GM12878 (cell line): ENCODE measurements at regions not wholly inside any gene's neighbourhood (a gene's known extent, or its start where the extent isn't known, plus 50 kb on each side); places are given as distances from the start of the nearest gene placed in this dataset.

ENCODE experiments used
- ATAC-seq: fragments of 200-7000 bp; cut with Tn5 transposase; 3 replicates; pipeline ENCODE4 v1.9.1; 2020; ENCODE audit warnings: mild to moderate bottlenecking, moderate library complexity
- BruUV-seq: library from RNA; stranded (reverse); fragments of 400-500 nt; replicated peaks from 2 replicates; lab custom pipeline; 2021; lab: Mats Ljungman, UMichigan
- CTCF ChIA-PET: fragments of 300-600 bp; sonication (Branson Sonifier 250); formaldehyde crosslinking; extraction: SDS; loops from one replicate; lab custom pipeline; 2021; ENCODE audit warnings: inconsistent platforms; lab: Yijun Ruan, JAX
- POLR2A ChIA-PET: fragments of 350-600 bp; formaldehyde crosslinking; extraction: SDS; loops from one replicate; lab custom pipeline; 2021; ENCODE audit warnings: inconsistent platforms; lab: Charles Lee
- RAD21 ChIA-PET: fragments of 300-600 bp; sonication (Branson Sonifier 250); formaldehyde crosslinking; loops from one replicate; lab custom pipeline; 2023; ENCODE audit warnings: antibody characterized with exemption; ENCODE audit not compliant: unreplicated experiment; lab: Charles Lee
- SMC1A ChIA-PET: fragments of 300-600 bp; sonication (Branson Sonifier 250); formaldehyde crosslinking; loops from one replicate; lab custom pipeline; 2023; ENCODE audit not compliant: unreplicated experiment, uncharacterized antibody; lab: Charles Lee
- DNase-seq: peaks from one replicate; pipeline ENCODE4 v3.0.0-alpha.2; 2011; ENCODE audit warnings: low read depth, low spot score
- FAIRE-seq: peaks from 3 replicates; lab custom pipeline; 2011; peaks lifted over from hg19 to GRCh38; lab: Jason Lieb, UNC
- H2AFZ ChIP-seq: 2 replicates; pipeline ENCODE4 v1.6.0; 2011; ENCODE audit warnings: low read depth, low read length, control low read depth; ENCODE audit not compliant: control insufficient read depth
- H3K27ac ChIP-seq: 2 replicates; pipeline ENCODE4 v1.5.1; 2011; ENCODE audit warnings: control low read depth; ENCODE audit not compliant: control insufficient read depth, insufficient read depth
- H3K27me3 ChIP-seq, 2 experiments: replicated peaks in 1 of 2; 2 replicates each; pipeline versions ENCODE4 v1.6.0 to v1.6.1; 2011; ENCODE audit warnings: low read length in 1 of 2; ENCODE audit not compliant: control insufficient read depth in 2 of 2, insufficient read depth in 2 of 2
- H3K36me3 ChIP-seq, 2 experiments: 2 replicates each; pipeline ENCODE4 v1.5.1; 2011; ENCODE audit warnings: low read length in 1 of 2; ENCODE audit not compliant: control insufficient read depth in 2 of 2, insufficient read depth in 2 of 2
- H3K4me1 ChIP-seq: 2 replicates; pipeline ENCODE4 v1.6.1; 2011; ENCODE audit warnings: mild to moderate bottlenecking, low read length, moderate library complexity, mixed read lengths; ENCODE audit not compliant: control insufficient read depth, insufficient read depth
- H3K4me2 ChIP-seq: 2 replicates; pipeline ENCODE4 v1.6.0; 2011; ENCODE audit warnings: control low read depth; ENCODE audit not compliant: control insufficient read depth, insufficient read depth
- H3K4me3 ChIP-seq: fragments of 200-600 bp; sonication (generic); 2 replicates; pipeline ENCODE4 v1.5.1; 2016
- H3K79me2 ChIP-seq: 2 replicates; pipeline ENCODE4 v1.6.0; 2011; ENCODE audit warnings: low read length; ENCODE audit not compliant: control insufficient read depth, insufficient read depth
- H3K9ac ChIP-seq: 2 replicates; pipeline ENCODE4 v1.8.0; 2011; ENCODE audit warnings: low read length, control low read depth, mixed read lengths; ENCODE audit not compliant: control insufficient read depth, insufficient read depth
- H3K9me3 ChIP-seq: replicated peaks from 3 replicates; pipeline ENCODE4 v1.5.1; 2011; ENCODE audit warnings: mild to moderate bottlenecking, low read length; ENCODE audit not compliant: control insufficient read depth, insufficient read depth
- H4K20me1 ChIP-seq: 2 replicates; pipeline ENCODE4 v1.6.0; 2011; ENCODE audit not compliant: control insufficient read depth, insufficient read depth
- EGR1 ChIP-seq, 2 experiments: IDR thresholded peaks; 1 replicate in 1 of 2; 2 replicates in 1 of 2; pipeline ENCODE4 v1.6.1; 2011 to 2012; ENCODE audit warnings: low read depth in 2 of 2, low read length in 2 of 2, borderline replicate concordance in 1 of 2, mild to moderate bottlenecking in 1 of 2, moderate library complexity in 1 of 2
- ESRRA ChIP-seq: IDR thresholded peaks from 2 replicates; pipeline ENCODE4 v1.6.1; 2012; ENCODE audit warnings: mild to moderate bottlenecking, low read length, improper control_type of control experiment
- ETV6 ChIP-seq, 2 experiments: fragments of 450-650 bp in 1 of 2; IDR thresholded peaks in 1 of 2; conservative IDR thresholded peaks in 1 of 2; 2 replicates each; pipeline ENCODE4 v1.6.1; 2014; ENCODE audit warnings: antibody characterized with exemption in 1 of 2, borderline replicate concordance in 1 of 2, low read depth in 1 of 2, mild to moderate bottlenecking in 1 of 2, moderate library complexity in 1 of 2
- KLF5 ChIP-seq: fragments of 450-650 bp; IDR thresholded peaks from 2 replicates; pipeline ENCODE4 v1.6.1; 2014; ENCODE audit warnings: mild to moderate bottlenecking; ENCODE audit not compliant: partially characterized antibody
- LARP7 ChIP-seq: fragments of 450-650 bp; IDR thresholded peaks from 2 replicates; pipeline ENCODE4 v1.6.1; 2017; ENCODE audit warnings: mild to moderate bottlenecking
- MXI1 ChIP-seq: fragments of 150-350 bp; IDR thresholded peaks from 2 replicates; pipeline ENCODE4 v1.6.1; 2011; ENCODE audit warnings: low read depth, mild to moderate bottlenecking, inconsistent platforms, low read length, improper control_type of control experiment
- NFIC ChIP-seq: IDR thresholded peaks from 2 replicates; pipeline ENCODE4 v1.6.1; 2012; ENCODE audit warnings: low read depth, mild to moderate bottlenecking, inconsistent platforms, low read length, moderate library complexity
- SREBF2 ChIP-seq: IDR thresholded peaks from 2 replicates; pipeline ENCODE4 v1.6.1; 2012; ENCODE audit warnings: mild to moderate bottlenecking, low read length
- STAT3 ChIP-seq: IDR thresholded peaks from 2 replicates; pipeline ENCODE4 v1.6.1; 2011; ENCODE audit warnings: low read depth, low read length, improper control_type of control experiment
- WGBS: methylation state at CpG from one replicate; pipeline ENCODE4 v1.1.6; 2016; ENCODE audit warnings: low lambda C conversion rate; ENCODE audit not compliant: insufficient replicate concordance, insufficient coverage; ENCODE audit errors: missing lambda C conversion rate; 5-methylcytosine and 5-hydroxymethylcytosine counted together
- in situ Hi-C: fragments of 300-500 bp; cut with MboI; formaldehyde crosslinking; loops from 9 replicates; pipeline ENCODE4 v1.14.3; 2018; ENCODE audit warnings: mixed read lengths
- intact Hi-C: fragments of 100-400 bp; cut with micrococcal nuclease; formaldehyde crosslinking; loops from one replicate; pipeline ENCODE4 v1.14.2; 2022; ENCODE audit not compliant: unreplicated experiment
- TF ChIP-seq, protein P1 (sequence below): fragments of 450-650 bp; IDR thresholded peaks from 2 replicates; pipeline ENCODE4 v1.6.1; 2016; ENCODE audit warnings: mild to moderate bottlenecking
- TF ChIP-seq, protein P2 (sequence below): fragments of 450-650 bp; IDR thresholded peaks from 2 replicates; pipeline ENCODE4 v1.6.1; 2014; ENCODE audit warnings: mild to moderate bottlenecking
- TF ChIP-seq, protein P3 (sequence below): IDR thresholded peaks from 2 replicates; pipeline ENCODE4 v1.6.1; 2012; ENCODE audit warnings: low read depth, low read length, improper control_type of control experiment
- TF ChIP-seq, protein P4 (sequence below): IDR thresholded peaks from 2 replicates; pipeline ENCODE4 v1.6.1; 2012; ENCODE audit warnings: low read depth, low read length, improper control_type of control experiment

DNA sequence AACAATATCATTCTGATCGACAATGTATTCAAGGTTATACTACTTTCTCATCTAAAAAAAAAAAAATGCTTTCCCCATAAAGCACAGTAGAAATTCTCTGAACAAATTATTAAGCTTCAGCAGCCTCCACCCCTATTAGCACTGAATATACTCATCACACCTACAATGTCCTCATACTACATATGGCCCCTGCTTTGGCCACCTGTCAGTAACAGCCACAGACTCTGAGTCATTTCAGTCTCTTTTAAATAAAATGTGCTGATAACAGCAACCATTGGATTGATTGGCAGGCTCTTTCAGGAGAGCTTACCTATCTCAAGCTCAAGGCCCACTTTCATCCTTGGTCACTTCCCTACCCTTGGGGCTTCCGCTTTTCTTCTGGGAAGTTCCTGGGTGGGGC lies 236.7 kb downstream of the TMX3 start:
- Histone ChIP-seq H3K27me3 (no peaks in the 10 kb centered on the region), H3K9ac (no peak overlapping the region), H4K20me1 (no peaks in the 10 kb centered on the region), H3K4me3 (no peak overlapping the region), H2AFZ (no peak overlapping the region), H3K36me3 (no peaks in the 10 kb centered on the region), H3K27ac (no peak overlapping the region), H3K4me1 (no peaks in the 10 kb centered on the region), H3K9me3 (no peaks in the 10 kb centered on the region), H3K79me2 (no peaks in the 10 kb centered on the region), H3K4me2 (no peak overlapping the region)
- no peak for DNase-seq
- SMC1A ChIA-PET = no interaction called here
- BruUV-seq = no TSS peak
- intact Hi-C loops = no loop called here
- POLR2A ChIA-PET = no interaction called here
- 64% methylated on average over 2 of the region's 2 CpGs for WGBS
- 0 out of 3 replicates have a peak, but pooled peaks have one; percentile 25 for ATAC-seq
- RAD21 ChIA-PET = no interaction called here
- in situ Hi-C loops = no loop called here
- CTCF ChIA-PET = interaction anchor here (1.2 kb wide), 1 partner anchor 9 kb away, joined by 3 read pairs; no protein-coding TSS in a partner anchor
- no peak for FAIRE-seq
- no peak for TF ChIP-seq EGR1 (IDR thresholded peaks at IDR 0.05; ENCODE audit: borderline replicate concordance in 1 of 2, low read depth in 2 of 2, low read length in 2 of 2)
- TF ChIP-seq, protein P1, sequence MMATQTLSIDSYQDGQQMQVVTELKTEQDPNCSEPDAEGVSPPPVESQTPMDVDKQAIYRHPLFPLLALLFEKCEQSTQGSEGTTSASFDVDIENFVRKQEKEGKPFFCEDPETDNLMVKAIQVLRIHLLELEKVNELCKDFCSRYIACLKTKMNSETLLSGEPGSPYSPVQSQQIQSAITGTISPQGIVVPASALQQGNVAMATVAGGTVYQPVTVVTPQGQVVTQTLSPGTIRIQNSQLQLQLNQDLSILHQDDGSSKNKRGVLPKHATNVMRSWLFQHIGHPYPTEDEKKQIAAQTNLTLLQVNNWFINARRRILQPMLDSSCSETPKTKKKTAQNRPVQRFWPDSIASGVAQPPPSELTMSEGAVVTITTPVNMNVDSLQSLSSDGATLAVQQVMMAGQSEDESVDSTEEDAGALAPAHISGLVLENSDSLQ = 0 out of 2 replicates have a peak, but pooled peaks have one; percentile 22
- TF ChIP-seq, all 136 proteins: peak for 1

DNA sequence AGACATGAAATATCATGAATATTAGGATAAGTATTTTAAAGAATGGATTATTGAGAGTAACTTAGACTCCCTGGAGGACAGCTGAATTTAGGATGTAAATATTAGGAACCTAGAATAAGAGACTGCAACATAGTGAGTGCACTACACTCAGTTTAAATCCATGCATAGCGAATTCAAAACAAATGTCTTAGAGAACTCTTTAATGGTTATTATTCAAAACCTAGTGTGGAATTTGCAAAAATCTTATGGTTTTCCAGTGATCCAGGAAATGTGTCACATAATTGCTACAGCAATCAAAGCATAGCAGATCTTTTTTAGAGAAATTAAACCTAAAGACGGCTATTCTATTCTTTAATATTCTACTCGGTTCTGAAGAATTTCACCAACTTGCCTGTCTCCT lies 239.0 kb downstream of the TMX3 start:
- ChIA-PET POLR2A (no interaction called here), CTCF (no interaction called here), RAD21 (no interaction called here), SMC1A (interaction anchor here (1.2 kb wide), 1 partner anchor 173 kb away, joined by 3 read pairs; no protein-coding TSS in a partner anchor)
- Histone ChIP-seq H3K27me3 (no peaks in the 10 kb centered on the region), H4K20me1 (no peaks in the 10 kb centered on the region), H3K36me3 (no peaks in the 10 kb centered on the region), H3K79me2 (no peaks in the 10 kb centered on the region), H2AFZ (no peak overlapping the region), H3K4me3 (no peak overlapping the region), H3K4me2 (no peak overlapping the region), H3K27ac (no peak overlapping the region), H3K9me3 (no peaks in the 10 kb centered on the region), H3K4me1 (no peaks in the 10 kb centered on the region), H3K9ac (no peak overlapping the region)
- in situ Hi-C loops = no loop called here
- ATAC-seq = no peak
- 58% methylated on average over 3 of the region's 3 CpGs for WGBS
- no TSS peak for BruUV-seq
- FAIRE-seq = no peak
- DNase-seq = no peak
- intact Hi-C loops = no loop called here
- no peak for TF ChIP-seq ETV6 (conservative IDR thresholded peaks at IDR 0.05 in 1 of 2, IDR thresholded peaks at IDR 0.05 in 1 of 2; ENCODE audit: borderline replicate concordance in 1 of 2, low read depth in 1 of 2)
- TF ChIP-seq, protein P2, sequence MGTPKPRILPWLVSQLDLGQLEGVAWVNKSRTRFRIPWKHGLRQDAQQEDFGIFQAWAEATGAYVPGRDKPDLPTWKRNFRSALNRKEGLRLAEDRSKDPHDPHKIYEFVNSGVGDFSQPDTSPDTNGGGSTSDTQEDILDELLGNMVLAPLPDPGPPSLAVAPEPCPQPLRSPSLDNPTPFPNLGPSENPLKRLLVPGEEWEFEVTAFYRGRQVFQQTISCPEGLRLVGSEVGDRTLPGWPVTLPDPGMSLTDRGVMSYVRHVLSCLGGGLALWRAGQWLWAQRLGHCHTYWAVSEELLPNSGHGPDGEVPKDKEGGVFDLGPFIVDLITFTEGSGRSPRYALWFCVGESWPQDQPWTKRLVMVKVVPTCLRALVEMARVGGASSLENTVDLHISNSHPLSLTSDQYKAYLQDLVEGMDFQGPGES = no peak
- TF ChIP-seq LARP7 = no peak
- TF ChIP-seq, protein P3, sequence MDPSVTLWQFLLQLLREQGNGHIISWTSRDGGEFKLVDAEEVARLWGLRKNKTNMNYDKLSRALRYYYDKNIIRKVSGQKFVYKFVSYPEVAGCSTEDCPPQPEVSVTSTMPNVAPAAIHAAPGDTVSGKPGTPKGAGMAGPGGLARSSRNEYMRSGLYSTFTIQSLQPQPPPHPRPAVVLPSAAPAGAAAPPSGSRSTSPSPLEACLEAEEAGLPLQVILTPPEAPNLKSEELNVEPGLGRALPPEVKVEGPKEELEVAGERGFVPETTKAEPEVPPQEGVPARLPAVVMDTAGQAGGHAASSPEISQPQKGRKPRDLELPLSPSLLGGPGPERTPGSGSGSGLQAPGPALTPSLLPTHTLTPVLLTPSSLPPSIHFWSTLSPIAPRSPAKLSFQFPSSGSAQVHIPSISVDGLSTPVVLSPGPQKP = no peak
- TF ChIP-seq NFIC = no peak
- no peak for TF ChIP-seq STAT3
- no peak for TF ChIP-seq MXI1
- TF ChIP-seq, protein P4, sequence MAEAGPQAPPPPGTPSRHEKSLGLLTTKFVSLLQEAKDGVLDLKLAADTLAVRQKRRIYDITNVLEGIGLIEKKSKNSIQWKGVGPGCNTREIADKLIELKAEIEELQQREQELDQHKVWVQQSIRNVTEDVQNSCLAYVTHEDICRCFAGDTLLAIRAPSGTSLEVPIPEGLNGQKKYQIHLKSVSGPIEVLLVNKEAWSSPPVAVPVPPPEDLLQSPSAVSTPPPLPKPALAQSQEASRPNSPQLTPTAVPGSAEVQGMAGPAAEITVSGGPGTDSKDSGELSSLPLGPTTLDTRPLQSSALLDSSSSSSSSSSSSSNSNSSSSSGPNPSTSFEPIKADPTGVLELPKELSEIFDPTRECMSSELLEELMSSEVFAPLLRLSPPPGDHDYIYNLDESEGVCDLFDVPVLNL = no peak
- no peak for TF ChIP-seq EGR1 (IDR thresholded peaks at IDR 0.05; ENCODE audit: borderline replicate concordance in 1 of 2, low read depth in 2 of 2, low read length in 2 of 2)
- no peak for TF ChIP-seq ESRRA
- TF ChIP-seq KLF5 = no peak
- no peak for TF ChIP-seq SREBF2
